Ishikawa (cell line): ENCODE measurements at regions not wholly inside any gene's neighbourhood (a gene's known extent, or its start where the extent isn't known, plus 50 kb on each side); places are given as distances from the start of the nearest gene placed in this dataset.

Experiments
- CEBPB ChIP-seq: IDR thresholded peaks from 2 replicates; pipeline ENCODE4 v1.6.1; 2012
- CREB1 ChIP-seq: IDR thresholded peaks from 2 replicates; pipeline ENCODE4 v1.6.1; 2012; ENCODE audit warnings: low read depth
- EGR1 ChIP-seq: IDR thresholded peaks from 2 replicates; pipeline ENCODE4 v1.6.1; 2012
- FOXM1 ChIP-seq: IDR thresholded peaks from 2 replicates; pipeline ENCODE4 v1.6.1; 2012; ENCODE audit warnings: low read depth, borderline replicate concordance
- NFIC ChIP-seq: IDR thresholded peaks from 2 replicates; pipeline ENCODE4 v1.6.1; 2012
- RAD21 ChIP-seq: IDR thresholded peaks from 2 replicates; pipeline ENCODE4 v1.6.1; 2012; ENCODE audit warnings: low read depth
- TAF1 ChIP-seq: IDR thresholded peaks from 2 replicates; pipeline ENCODE4 v1.6.1; 2012; ENCODE audit warnings: low read depth, mild to moderate bottlenecking
- TEAD4 ChIP-seq: IDR thresholded peaks from 2 replicates; pipeline ENCODE4 v1.6.1; 2012
- YY1 ChIP-seq: IDR thresholded peaks from 2 replicates; pipeline ENCODE4 v1.6.1; 2012; ENCODE audit warnings: low read depth
- TF ChIP-seq, protein P1 (sequence below): IDR thresholded peaks from 2 replicates; pipeline ENCODE4 v1.6.1; 2012; ENCODE audit warnings: low read depth, mild to moderate bottlenecking
- TF ChIP-seq, protein P2 (sequence below): IDR thresholded peaks from 2 replicates; pipeline ENCODE4 v1.6.1; 2012

DNA sequence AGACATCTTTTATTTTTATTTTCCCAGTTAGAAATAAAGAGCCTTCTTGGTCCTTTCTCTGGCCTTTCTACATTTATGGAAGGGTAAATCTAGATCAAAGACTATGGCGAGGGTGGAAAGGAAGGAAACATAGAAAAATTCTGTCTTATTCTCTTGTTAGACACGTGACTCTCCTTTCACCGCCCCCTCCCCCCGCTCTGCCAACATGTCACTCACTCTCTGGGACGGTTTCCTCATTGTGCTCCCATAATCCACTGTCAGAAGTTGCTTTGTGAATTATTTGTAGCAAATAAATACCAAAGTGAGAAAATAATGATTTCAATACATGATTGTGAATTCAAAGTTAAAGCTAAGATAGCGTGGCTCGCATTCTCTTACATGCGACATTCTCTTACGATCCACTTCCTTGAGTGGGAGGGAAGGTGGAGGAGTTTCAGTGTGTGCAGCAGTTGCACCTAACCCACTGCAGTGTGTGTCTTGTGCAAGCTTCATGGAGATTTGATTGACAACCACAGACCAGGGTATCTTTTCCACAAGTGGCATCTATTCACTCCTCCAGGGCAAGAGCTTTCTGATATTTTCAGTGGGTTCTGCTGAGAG lies 423.0 kb upstream of the KIF2A start:
- no peak for TF ChIP-seq TAF1
- no peak for TF ChIP-seq YY1
- TF ChIP-seq, protein P1, sequence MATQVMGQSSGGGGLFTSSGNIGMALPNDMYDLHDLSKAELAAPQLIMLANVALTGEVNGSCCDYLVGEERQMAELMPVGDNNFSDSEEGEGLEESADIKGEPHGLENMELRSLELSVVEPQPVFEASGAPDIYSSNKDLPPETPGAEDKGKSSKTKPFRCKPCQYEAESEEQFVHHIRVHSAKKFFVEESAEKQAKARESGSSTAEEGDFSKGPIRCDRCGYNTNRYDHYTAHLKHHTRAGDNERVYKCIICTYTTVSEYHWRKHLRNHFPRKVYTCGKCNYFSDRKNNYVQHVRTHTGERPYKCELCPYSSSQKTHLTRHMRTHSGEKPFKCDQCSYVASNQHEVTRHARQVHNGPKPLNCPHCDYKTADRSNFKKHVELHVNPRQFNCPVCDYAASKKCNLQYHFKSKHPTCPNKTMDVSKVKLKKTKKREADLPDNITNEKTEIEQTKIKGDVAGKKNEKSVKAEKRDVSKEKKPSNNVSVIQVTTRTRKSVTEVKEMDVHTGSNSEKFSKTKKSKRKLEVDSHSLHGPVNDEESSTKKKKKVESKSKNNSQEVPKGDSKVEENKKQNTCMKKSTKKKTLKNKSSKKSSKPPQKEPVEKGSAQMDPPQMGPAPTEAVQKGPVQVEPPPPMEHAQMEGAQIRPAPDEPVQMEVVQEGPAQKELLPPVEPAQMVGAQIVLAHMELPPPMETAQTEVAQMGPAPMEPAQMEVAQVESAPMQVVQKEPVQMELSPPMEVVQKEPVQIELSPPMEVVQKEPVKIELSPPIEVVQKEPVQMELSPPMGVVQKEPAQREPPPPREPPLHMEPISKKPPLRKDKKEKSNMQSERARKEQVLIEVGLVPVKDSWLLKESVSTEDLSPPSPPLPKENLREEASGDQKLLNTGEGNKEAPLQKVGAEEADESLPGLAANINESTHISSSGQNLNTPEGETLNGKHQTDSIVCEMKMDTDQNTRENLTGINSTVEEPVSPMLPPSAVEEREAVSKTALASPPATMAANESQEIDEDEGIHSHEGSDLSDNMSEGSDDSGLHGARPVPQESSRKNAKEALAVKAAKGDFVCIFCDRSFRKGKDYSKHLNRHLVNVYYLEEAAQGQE, result no peak
- TF ChIP-seq EGR1, result no peak
- no peak for TF ChIP-seq CEBPB
- TF ChIP-seq, protein P2, sequence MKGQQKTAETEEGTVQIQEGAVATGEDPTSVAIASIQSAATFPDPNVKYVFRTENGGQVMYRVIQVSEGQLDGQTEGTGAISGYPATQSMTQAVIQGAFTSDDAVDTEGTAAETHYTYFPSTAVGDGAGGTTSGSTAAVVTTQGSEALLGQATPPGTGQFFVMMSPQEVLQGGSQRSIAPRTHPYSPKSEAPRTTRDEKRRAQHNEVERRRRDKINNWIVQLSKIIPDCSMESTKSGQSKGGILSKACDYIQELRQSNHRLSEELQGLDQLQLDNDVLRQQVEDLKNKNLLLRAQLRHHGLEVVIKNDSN, result no peak
- no peak for TF ChIP-seq FOXM1
- TF ChIP-seq CREB1, result no peak
- no peak for TF ChIP-seq RAD21
- TF ChIP-seq NFIC, result no peak
- TF ChIP-seq TEAD4, result no peak
